Endothelial cell of umbilical vein (primary cell): ENCODE measurements at regions not wholly inside any gene's neighbourhood (a gene's known extent, or its start where the extent isn't known, plus 50 kb on each side); places are given as distances from the start of the nearest gene placed in this dataset.

Source experiments
- EZH2 ChIP-seq: IDR thresholded peaks from 2 replicates; pipeline ENCODE4 v1.6.1; 2012; ENCODE audit warnings: borderline replicate concordance, low read depth, mild to moderate bottlenecking, moderate library complexity, low read length, inconsistent platforms; ENCODE audit not compliant: severe bottlenecking
- GATA2 ChIP-seq: IDR thresholded peaks from 2 replicates; pipeline ENCODE4 v1.7.0; 2011; ENCODE audit warnings: low read depth, mild to moderate bottlenecking, moderate library complexity, mixed read lengths, low read length; ENCODE audit not compliant: insufficient read length, insufficient read depth
- JUN ChIP-seq: IDR thresholded peaks from 2 replicates; pipeline ENCODE4 v1.6.1; 2011; ENCODE audit warnings: borderline replicate concordance, low read depth; ENCODE audit not compliant: insufficient read length, insufficient read depth
- MYC ChIP-seq: IDR thresholded peaks from one replicate; pipeline ENCODE4 v1.6.1; 2011; ENCODE audit warnings: mild to moderate bottlenecking, low read depth, low read length
- POLR2A ChIP-seq: IDR thresholded peaks from 2 replicates; pipeline ENCODE4 v1.6.1; 2012; ENCODE audit warnings: low read depth, mild to moderate bottlenecking, control low read depth, low read length
- POLR2AphosphoS5 ChIP-seq: IDR thresholded peaks from 2 replicates; pipeline ENCODE4 v1.6.1; 2012; ENCODE audit warnings: low read depth, mild to moderate bottlenecking, control low read depth, low read length, moderate library complexity; ENCODE audit not compliant: insufficient read depth
- TF ChIP-seq, protein P1 (sequence below), 2 donors: IDR thresholded peaks; 1 replicate in 1 of 2; 2 replicates in 1 of 2; pipeline ENCODE4 v1.5.1; 2011; ENCODE audit warnings: low read length in 2 of 2, mild to moderate bottlenecking in 2 of 2, moderate library complexity in 2 of 2, control low read depth in 1 of 2, inconsistent platforms in 1 of 2, low read depth in 1 of 2; ENCODE audit not compliant: insufficient read depth in 1 of 2; ENCODE audit errors: extremely low read depth in 1 of 2
- TF ChIP-seq, protein P2 (sequence below): IDR thresholded peaks from 2 replicates; pipeline ENCODE4 v1.6.1; 2011; ENCODE audit not compliant: insufficient read depth, insufficient read length

DNA sequence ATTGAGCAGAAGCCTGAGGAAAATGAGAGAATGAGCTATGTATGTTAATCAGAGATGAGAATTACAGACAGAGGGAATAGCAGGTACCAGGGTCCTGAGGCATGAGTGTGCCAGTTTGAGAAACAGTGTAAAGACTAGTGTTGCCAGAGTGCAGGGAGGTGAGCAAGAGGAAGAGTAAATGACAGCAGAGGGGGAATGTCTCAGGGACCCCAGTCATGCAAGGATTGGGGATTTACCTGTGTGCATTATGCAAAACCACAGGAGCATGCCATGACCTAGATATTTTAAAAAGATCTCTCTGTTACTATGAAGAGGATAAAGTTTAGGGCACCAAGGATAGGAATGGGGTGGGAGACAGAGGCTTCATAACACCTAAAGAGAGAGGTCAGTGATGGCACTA, 72.1 kb downstream of the TTC32 start:
- TF ChIP-seq, protein P1, sequence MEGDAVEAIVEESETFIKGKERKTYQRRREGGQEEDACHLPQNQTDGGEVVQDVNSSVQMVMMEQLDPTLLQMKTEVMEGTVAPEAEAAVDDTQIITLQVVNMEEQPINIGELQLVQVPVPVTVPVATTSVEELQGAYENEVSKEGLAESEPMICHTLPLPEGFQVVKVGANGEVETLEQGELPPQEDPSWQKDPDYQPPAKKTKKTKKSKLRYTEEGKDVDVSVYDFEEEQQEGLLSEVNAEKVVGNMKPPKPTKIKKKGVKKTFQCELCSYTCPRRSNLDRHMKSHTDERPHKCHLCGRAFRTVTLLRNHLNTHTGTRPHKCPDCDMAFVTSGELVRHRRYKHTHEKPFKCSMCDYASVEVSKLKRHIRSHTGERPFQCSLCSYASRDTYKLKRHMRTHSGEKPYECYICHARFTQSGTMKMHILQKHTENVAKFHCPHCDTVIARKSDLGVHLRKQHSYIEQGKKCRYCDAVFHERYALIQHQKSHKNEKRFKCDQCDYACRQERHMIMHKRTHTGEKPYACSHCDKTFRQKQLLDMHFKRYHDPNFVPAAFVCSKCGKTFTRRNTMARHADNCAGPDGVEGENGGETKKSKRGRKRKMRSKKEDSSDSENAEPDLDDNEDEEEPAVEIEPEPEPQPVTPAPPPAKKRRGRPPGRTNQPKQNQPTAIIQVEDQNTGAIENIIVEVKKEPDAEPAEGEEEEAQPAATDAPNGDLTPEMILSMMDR (IDR thresholded peaks at IDR 0.05; ENCODE audit: extremely low read depth in 1 of 2, insufficient read depth in 1 of 2, low read depth in 1 of 2, low read length in 2 of 2), result no peak
- TF ChIP-seq POLR2AphosphoS5 (no peak), POLR2A (no peak), EZH2 (no peak), MYC (no peak), JUN (no peak), GATA2 (no peak)
- TF ChIP-seq, protein P2, sequence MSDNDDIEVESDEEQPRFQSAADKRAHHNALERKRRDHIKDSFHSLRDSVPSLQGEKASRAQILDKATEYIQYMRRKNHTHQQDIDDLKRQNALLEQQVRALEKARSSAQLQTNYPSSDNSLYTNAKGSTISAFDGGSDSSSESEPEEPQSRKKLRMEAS, result no peak
